Heart right ventricle (tissue), 16 donors: ENCODE measurements at regions not wholly inside any gene's neighbourhood (a gene's known extent, or its start where the extent isn't known, plus 50 kb on each side); places are given as distances from the start of the nearest gene placed in this dataset.

Experiments
- ATAC-seq, 8 donors: fragments of 200-7000 bp; cut with Tn5 transposase; one replicate each; pipeline ENCODE4 v1.9.1; 2020; ENCODE audit warnings: mild to moderate bottlenecking in 8 of 8, moderate library complexity in 8 of 8, moderate number of reproducible peaks in 1 of 8
- DNase-seq, 2 donors: peaks; one replicate each; pipeline ENCODE4 v3.0.0-alpha.2; 2020
- H3K27ac ChIP-seq, 10 donors: fragments of 200-600 bp; sonication (generic) in 2 of 10; one replicate each; pipeline versions ENCODE4 v1.5.0 to v1.8.0; 2020 to 2022; ENCODE audit warnings: mild to moderate bottlenecking in 3 of 10
- H3K27me3 ChIP-seq, 7 donors: fragments of 200-600 bp; one replicate each; pipeline ENCODE4 v1.8.0; 2021 to 2022; ENCODE audit warnings: mild to moderate bottlenecking in 2 of 7
- H3K36me3 ChIP-seq, 9 donors: fragments of 200-600 bp; sonication (generic) in 1 of 9; one replicate each; pipeline versions ENCODE4 v1.5.0 to v1.8.0; 2020 to 2022; ENCODE audit warnings: mild to moderate bottlenecking in 2 of 9
- H3K4me1 ChIP-seq, 9 donors: fragments of 200-600 bp; sonication (generic) in 1 of 9; one replicate each; pipeline versions ENCODE4 v1.5.0 to v1.8.0; 2020 to 2022; ENCODE audit warnings: mild to moderate bottlenecking in 4 of 9
- H3K4me3 ChIP-seq, 10 donors: fragments of 200-600 bp; sonication (generic) in 2 of 10; one replicate each; pipeline versions ENCODE4 v1.5.0 to v1.8.0; 2020 to 2022; ENCODE audit warnings: mild to moderate bottlenecking in 7 of 10, moderate library complexity in 2 of 10
- H3K9me3 ChIP-seq, 11 donors: fragments of 200-600 bp in 10 of 11; sonication (generic) in 2 of 11; one replicate each; pipeline versions ENCODE4 v1.5.0 to v1.8.0; 2013 to 2022; ENCODE audit warnings: mild to moderate bottlenecking in 2 of 11, control low read depth in 1 of 11, moderate library complexity in 1 of 11
- WGBS, 2 donors: extraction: QIAGEN DNeasy Blood & Tissue Kit; methylation state at CpG; one replicate each; pipeline ENCODE4 v1.1.7; 2013; ENCODE audit warnings: inconsistent platforms in 1 of 2; 5-methylcytosine and 5-hydroxymethylcytosine counted together
- intact Hi-C, 10 donors: fragments of 100-400 bp; cut with DNase I; formaldehyde crosslinking; loops; one replicate each; pipeline versions ENCODE4 v1.11.1 to v1.14.2; 2022
- TF ChIP-seq, protein P1 (sequence below), 9 donors: fragments of 200-600 bp; sonication (generic) in 2 of 9; IDR thresholded peaks; one replicate each; pipeline versions ENCODE4 v1.5.0 to v1.8.0; 2021 to 2022; ENCODE audit warnings: antibody characterized with exemption in 9 of 9, mild to moderate bottlenecking in 5 of 9, moderate library complexity in 1 of 9
- donor health status: Arrhythmogenic right ventricular cardiomyopathy.
- donor health status: ischemic (EF 13 %, LVEDD 7.1; RV severe dilation, severe dysfunction).
- donor health status: healthy with polysubstance abuse.
- donor health status: DM: no; HTN: yes; CAD: no.
- donor health status: DM: no; HTN: no; CAD: no.
- donor health status: ischemic (EF 25% LVEDD 6.9; RV normal size, moderate dysfunction).
- donor health status: ischemic (EF 25% LVEDD 5.7; RV mildly dilated, moderate dysfunction).
- donor health status: healthy.
- donor health status: DM: yes; HTN: yes; CAD: no.
- donor health status: Ischemic cardiomyopathy.
- donor health status: ischemic (EF 35%, LVEDD 5.7; RV mildly dilated, moderate dysfunction).
- donor health status: nonischemic (EF 11% LVEDD 7.7; RV severe dilation, severe dysfunction).
- donor health status: DM: yes; HTN: yes; CAD: no.
- donor health status: PGD.
- donor health status: ischemic (EF 29% LVEDD 5.4; RV normal size, mild dysfunction).
- donor health status: nonischemic (EF 23%, LVEDD 6.1; RV moderate dilation, normal function).

DNA sequence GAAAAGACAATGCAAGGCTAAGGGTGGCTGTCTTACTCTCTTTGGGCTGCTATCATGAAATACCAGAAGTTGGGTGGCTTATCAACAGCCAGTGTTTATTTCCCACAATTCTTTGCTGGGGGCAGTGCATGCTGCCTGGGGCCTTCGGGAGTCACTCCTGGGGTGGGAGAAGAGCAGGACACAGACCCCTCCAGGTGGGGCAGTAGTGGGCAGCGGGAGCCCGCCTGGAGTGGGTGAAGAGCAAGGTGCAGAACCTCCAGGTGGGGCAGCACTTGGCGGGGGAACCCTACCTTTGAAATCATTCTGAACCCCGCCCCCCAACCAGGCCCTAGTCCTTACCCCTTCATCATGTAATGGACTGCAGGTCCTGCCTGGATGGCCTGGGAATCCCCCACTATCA, 69.6 kb upstream of the THBS2 start:
- H3K9me3 ChIP-seq, result peaks cover 0 to 4% (median 0%) of the 10 kb centered on the region in 11 donors
- H3K4me1 ChIP-seq, result no peaks in the 10 kb centered on the region
- peaks cover 0 to 12% (median 0%) of the 10 kb centered on the region in 7 donors for H3K27me3 ChIP-seq
- H3K4me3 ChIP-seq, result no peak overlapping the region
- no peak overlapping the region for H3K27ac ChIP-seq
- 93 to 94% methylated on average over 5 of the region's 5 CpGs for WGBS, 2 donors
- intact Hi-C loops, result no loop called here
- TF ChIP-seq, protein P1, sequence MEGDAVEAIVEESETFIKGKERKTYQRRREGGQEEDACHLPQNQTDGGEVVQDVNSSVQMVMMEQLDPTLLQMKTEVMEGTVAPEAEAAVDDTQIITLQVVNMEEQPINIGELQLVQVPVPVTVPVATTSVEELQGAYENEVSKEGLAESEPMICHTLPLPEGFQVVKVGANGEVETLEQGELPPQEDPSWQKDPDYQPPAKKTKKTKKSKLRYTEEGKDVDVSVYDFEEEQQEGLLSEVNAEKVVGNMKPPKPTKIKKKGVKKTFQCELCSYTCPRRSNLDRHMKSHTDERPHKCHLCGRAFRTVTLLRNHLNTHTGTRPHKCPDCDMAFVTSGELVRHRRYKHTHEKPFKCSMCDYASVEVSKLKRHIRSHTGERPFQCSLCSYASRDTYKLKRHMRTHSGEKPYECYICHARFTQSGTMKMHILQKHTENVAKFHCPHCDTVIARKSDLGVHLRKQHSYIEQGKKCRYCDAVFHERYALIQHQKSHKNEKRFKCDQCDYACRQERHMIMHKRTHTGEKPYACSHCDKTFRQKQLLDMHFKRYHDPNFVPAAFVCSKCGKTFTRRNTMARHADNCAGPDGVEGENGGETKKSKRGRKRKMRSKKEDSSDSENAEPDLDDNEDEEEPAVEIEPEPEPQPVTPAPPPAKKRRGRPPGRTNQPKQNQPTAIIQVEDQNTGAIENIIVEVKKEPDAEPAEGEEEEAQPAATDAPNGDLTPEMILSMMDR (IDR thresholded peaks at IDR 0.05), result no peak
- ATAC-seq (no peak), DNase-seq (no peak)
- H3K36me3 ChIP-seq, result no peaks in the 10 kb centered on the region

DNA sequence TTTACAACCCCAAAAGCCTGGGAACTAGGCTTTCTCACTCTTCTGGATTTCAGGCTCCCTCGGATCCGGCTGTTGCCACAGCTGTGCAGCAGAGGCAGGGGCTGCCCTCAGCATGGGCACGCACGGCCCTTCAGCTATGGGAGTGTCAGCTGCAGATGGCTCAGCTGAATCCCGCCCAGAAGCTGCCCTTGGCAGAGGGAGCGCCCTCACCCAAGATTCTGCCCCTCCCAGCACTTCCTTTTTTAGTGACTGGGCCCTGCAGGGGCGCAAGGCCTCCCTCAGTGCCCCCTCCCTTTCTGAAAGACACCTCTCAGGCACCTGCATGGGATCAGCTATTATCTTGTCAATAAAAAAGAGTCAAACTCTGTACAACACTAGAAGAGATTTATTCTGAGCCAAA, 67.9 kb upstream of the THBS2 start:
- TF ChIP-seq, protein P1 (IDR thresholded peaks at IDR 0.05), result no peak
- H3K36me3 ChIP-seq, result no peaks in the 10 kb centered on the region
- peaks cover 0 to 12% (median 0%) of the 10 kb centered on the region in 7 donors for H3K27me3 ChIP-seq
- DNase-seq (no peak), ATAC-seq (no peak)
- intact Hi-C loops, result no loop called here
- no peaks in the 10 kb centered on the region for H3K9me3 ChIP-seq
- no peaks in the 10 kb centered on the region for H3K4me1 ChIP-seq
- no peak overlapping the region for H3K27ac ChIP-seq
- WGBS, 2 donors, result 74 to 78% methylated on average over 7 of the region's 7 CpGs
- H3K4me3 ChIP-seq, result no peak overlapping the region

DNA sequence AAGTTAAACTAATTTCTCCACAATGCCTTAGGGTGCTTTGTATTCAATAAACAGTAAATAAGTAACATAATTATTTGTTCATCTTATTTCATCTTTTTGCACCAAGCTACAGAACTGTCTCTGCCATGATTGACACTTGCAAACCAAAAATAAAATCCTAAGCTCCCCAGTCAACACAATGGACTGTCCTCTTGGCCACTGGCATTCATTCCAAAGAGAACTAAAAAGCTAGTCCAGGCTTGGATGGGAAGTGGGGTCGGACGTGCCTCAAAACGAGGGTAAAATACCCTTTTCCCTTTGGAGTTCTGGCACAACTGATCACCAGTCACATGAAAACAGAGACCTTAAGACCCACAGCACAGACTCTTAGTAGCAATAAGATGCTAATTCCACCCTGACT, 66.4 kb upstream of the THBS2 start:
- DNase-seq, result no peak
- Histone ChIP-seq H3K9me3 (no peaks in the 10 kb centered on the region), H3K36me3 (no peaks in the 10 kb centered on the region), H3K27me3 (peaks cover 0 to 12% (median 0%) of the 10 kb centered on the region in 7 donors), H3K4me3 (no peak overlapping the region), H3K4me1 (no peaks in the 10 kb centered on the region), H3K27ac (no peak overlapping the region)
- 66 to 78% methylated on average over 3 of the region's 3 CpGs for WGBS, 2 donors
- ATAC-seq, result no peak
- intact Hi-C loops, result no loop called here
- TF ChIP-seq, protein P1 (IDR thresholded peaks at IDR 0.05), result no peak

DNA sequence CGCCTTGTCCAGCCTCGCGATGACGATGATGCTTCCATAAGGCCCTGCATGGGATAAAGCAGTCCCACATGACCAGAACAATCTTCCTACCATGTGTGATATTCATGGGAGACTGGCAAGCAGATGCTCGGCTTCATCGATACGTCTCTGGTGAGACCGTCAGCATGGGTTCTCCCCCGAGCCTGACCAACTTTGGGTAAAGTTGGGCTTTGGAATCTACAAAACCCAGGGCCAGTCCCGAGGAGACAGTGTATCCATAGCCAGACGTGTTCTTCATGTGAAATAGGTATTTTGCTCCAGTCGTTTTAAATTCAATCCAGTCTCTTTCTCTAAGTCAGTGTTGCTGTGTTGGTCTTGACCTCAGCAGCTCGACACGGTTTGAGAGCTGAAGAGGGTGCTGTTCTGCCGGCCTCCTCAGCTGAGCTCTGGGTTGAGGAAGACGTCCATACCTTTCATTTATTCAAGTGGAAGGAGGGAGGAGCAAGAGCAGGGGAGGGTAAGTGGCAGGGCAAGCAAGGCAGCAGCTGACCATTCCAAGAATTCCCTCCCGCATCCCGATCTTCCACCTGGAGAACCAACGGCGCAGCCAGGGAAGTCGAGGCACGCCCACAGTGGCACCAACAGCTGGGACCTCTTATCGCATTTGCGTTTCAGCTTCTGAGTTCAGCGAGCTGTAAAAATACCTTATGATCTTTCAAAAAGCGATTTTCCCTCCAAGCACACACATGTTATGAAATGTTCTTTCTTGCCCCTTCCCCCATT, 64.0 kb upstream of the THBS2 start:
- Histone ChIP-seq H3K36me3 (no peaks in the 10 kb centered on the region), H3K27me3 (peaks cover 0 to 5% (median 0%) of the 10 kb centered on the region in 7 donors), H3K27ac (no peak overlapping the region), H3K4me3 (no peak overlapping the region), H3K4me1 (no peaks in the 10 kb centered on the region), H3K9me3 (no peaks in the 10 kb centered on the region)
- TF ChIP-seq, protein P1 (IDR thresholded peaks at IDR 0.05), result no peak
- ATAC-seq, result no peak
- WGBS, 2 donors, result 83 to 91% methylated on average over 26 of the region's 26 CpGs
- DNase-seq, result no peak
- intact Hi-C loops, result no loop called here
